H1 (cell line): ENCODE measurements at regions not wholly inside any gene's neighbourhood (a gene's known extent, or its start where the extent isn't known, plus 50 kb on each side); places are given as distances from the start of the nearest gene placed in this dataset.

Experiments
- KDM5A ChIP-seq: fragments of 200-600 bp; IDR thresholded peaks from 2 replicates; pipeline ENCODE4 v1.7.1; 2012; ENCODE audit warnings: mild to moderate bottlenecking, low read length, inconsistent platforms, mixed read lengths
- MAFK ChIP-seq: IDR thresholded peaks from 2 replicates; pipeline ENCODE4 v1.6.1; 2012; ENCODE audit warnings: low read depth, mild to moderate bottlenecking, improper control_type of control experiment, low read length
- SAP30 ChIP-seq: fragments of 300-600 bp; sonication (generic); IDR thresholded peaks from 2 replicates; pipeline ENCODE4 v1.7.1; 2012; ENCODE audit warnings: low read length, moderate library complexity, mild to moderate bottlenecking, inconsistent platforms; ENCODE audit not compliant: insufficient read depth, insufficient replicate concordance

DNA sequence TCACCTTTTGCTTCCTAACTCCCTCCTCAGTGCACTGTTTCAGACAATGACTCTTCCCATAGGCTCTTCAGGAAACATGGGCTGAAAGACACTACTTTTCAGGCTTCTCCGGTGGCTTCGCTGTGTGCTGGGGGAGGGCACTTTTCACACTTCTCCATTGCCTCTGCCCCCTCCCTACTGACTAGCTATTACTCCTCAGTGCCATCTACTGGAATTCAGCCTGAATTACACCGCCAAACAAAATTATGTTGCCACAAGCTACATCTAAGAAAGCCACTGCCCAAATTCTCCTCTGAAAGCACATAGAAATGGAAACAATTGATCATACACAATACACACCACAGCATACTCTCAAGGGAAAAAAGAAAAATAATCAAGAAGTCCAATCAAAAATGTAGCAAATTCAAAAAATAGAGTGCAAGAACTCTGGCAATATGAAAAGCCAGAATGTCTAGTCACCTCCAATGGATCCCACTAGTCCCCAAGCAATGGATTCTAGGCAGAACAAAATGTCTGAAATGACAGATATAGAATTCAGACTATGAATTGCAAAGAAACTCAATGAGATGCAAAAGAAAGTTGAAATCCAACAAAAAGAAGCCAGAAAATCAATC is 1139.4 kb upstream of the GYPC start (continued):
- TF ChIP-seq KDM5A, result no peak
- TF ChIP-seq MAFK, result no peak
- no peak for TF ChIP-seq SAP30
